GM19239 (cell line): ENCODE measurements at regions not wholly inside any gene's neighbourhood (a gene's known extent, or its start where the extent isn't known, plus 50 kb on each side); places are given as distances from the start of the nearest gene placed in this dataset.

Experiments
- DNase-seq: peaks from one replicate; pipeline ENCODE4 v3.0.0; 2011; ENCODE audit warnings: low spot score; ENCODE audit not compliant: insufficient read length
- FAIRE-seq: peaks from 2 replicates; lab custom pipeline; 2011; peaks lifted over from hg19 to GRCh38; lab: Jason Lieb, UNC

GRCh38 chr16:17578981-17579874 is 108.5 kb upstream of the XYLT1 start:
- FAIRE-seq, result peak; percentile 79

GRCh38 chr16:17574256-17574655 is 103.5 kb upstream of the XYLT1 start:
- no peak for FAIRE-seq
- DNase-seq, result no peak

More at GRCh38 chr16:17578981-17579874, 108.5 kb upstream of the XYLT1 start:
- DNase-seq, result peak; percentile 60

GRCh38 chr16:17572145-17572544 is 101.4 kb upstream of the XYLT1 start:
- no peak for DNase-seq
- FAIRE-seq, result no peak

- DNase-seq (no peak), FAIRE-seq (no peak)
Measured at GRCh38 chr16:17571499-17572093, 100.8 kb upstream of the XYLT1 start.

- FAIRE-seq, result no peak
- DNase-seq, result no peak
Measured at GRCh38 chr16:17568239-17568638, 97.5 kb upstream of the XYLT1 start.

GRCh38 chr16:17567455-17567854 is 96.7 kb upstream of the XYLT1 start:
- no peak for FAIRE-seq
- DNase-seq, result no peak

- DNase-seq (no peak), FAIRE-seq (no peak)
Measured at GRCh38 chr16:17566656-17567450, 96.1 kb upstream of the XYLT1 start.

GRCh38 chr16:17566075-17566474 is 95.3 kb upstream of the XYLT1 start:
- FAIRE-seq (no peak), DNase-seq (no peak)

GRCh38 chr16:17565605-17566004 is 94.8 kb upstream of the XYLT1 start:
- no peak for FAIRE-seq
- no peak for DNase-seq

GRCh38 chr16:17564856-17565255 is 94.1 kb upstream of the XYLT1 start:
- DNase-seq (no peak), FAIRE-seq (no peak)

- DNase-seq, result no peak
- FAIRE-seq, result no peak
Measured at GRCh38 chr16:17563323-17564091, 92.7 kb upstream of the XYLT1 start.

- FAIRE-seq (no peak), DNase-seq (no peak)
Measured at GRCh38 chr16:17561056-17561455, 90.3 kb upstream of the XYLT1 start.

GRCh38 chr16:17560548-17560947 is 89.8 kb upstream of the XYLT1 start:
- FAIRE-seq (no peak), DNase-seq (no peak)

- no peak for DNase-seq
- no peak for FAIRE-seq
Measured at GRCh38 chr16:17559394-17559793, 88.6 kb upstream of the XYLT1 start.

- no peak for DNase-seq
- FAIRE-seq, result no peak
Measured at GRCh38 chr16:17557949-17558348, 87.2 kb upstream of the XYLT1 start.

GRCh38 chr16:17557480-17557879 is 86.7 kb upstream of the XYLT1 start:
- no peak for FAIRE-seq
- no peak for DNase-seq

- FAIRE-seq (peak; percentile 78), DNase-seq (peak; percentile 29)
Measured at GRCh38 chr16:17556276-17557052, 85.7 kb upstream of the XYLT1 start.

- no peak for FAIRE-seq
- no peak for DNase-seq
Measured at GRCh38 chr16:17555176-17555575, 84.4 kb upstream of the XYLT1 start.

- FAIRE-seq, result no peak
- no peak for DNase-seq
Measured at GRCh38 chr16:17552351-17552750, 81.6 kb upstream of the XYLT1 start.
